Uterus (tissue), 2 donors: ENCODE measurements at regions not wholly inside any gene's neighbourhood (a gene's known extent, or its start where the extent isn't known, plus 50 kb on each side); places are given as distances from the start of the nearest gene placed in this dataset.

Experiments
- CTCF ChIP-seq, 4 experiments: fragments of 200-600 bp in 2 of 4; fragments of 450-650 bp in 2 of 4; sonication (generic) in 2 of 4; IDR thresholded peaks; one replicate each; pipeline ENCODE4 v1.5.1; 2016 to 2019; ENCODE audit warnings: antibody characterized with exemption in 4 of 4, mild to moderate bottlenecking in 2 of 4, moderate library complexity in 1 of 4
- POLR2A ChIP-seq, 2 donors: fragments of 450-650 bp; IDR thresholded peaks; one replicate each; pipeline ENCODE4 v1.6.1; 2016; ENCODE audit warnings: antibody characterized with exemption in 2 of 2, mild to moderate bottlenecking in 1 of 2, moderate library complexity in 1 of 2

DNA sequence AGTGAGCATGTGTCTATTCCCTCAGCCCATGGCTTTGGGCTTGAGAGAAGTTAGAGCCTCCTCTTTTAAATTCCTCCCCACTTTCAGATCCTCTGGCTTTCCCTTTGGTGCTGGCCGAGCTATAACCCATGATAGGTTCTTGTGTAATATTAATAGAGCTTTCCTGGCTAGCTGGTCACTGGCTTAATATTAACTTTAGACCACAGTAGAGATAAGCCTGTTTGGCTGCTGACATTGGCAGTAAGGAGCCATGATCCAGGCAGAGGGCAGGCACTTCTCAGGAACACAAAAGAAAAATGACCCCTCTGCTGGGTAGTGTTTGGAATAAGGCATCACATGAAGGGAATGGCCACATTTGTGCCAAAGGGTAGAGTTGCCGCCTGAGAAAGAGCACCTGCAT lies 65.4 kb upstream of the UMPS start:
- TF ChIP-seq CTCF (IDR thresholded peaks at IDR 0.05) (no peak), POLR2A (IDR thresholded peaks at IDR 0.05) (no peak)
